H1 (cell line): ENCODE measurements at regions not wholly inside any gene's neighbourhood (a gene's known extent, or its start where the extent isn't known, plus 50 kb on each side); places are given as distances from the start of the nearest gene placed in this dataset.

Source experiments
- CTCF ChIA-PET: fragments of 300-600 bp; sonication (Branson Sonifier 250); formaldehyde crosslinking; loops from one replicate; lab custom pipeline; 2021; ENCODE audit not compliant: partially characterized antibody; lab: Charles Lee
- POLR2A ChIA-PET: fragments of 300-600 bp; sonication (Branson Sonifier 250); formaldehyde crosslinking; loops from one replicate; lab custom pipeline; 2021; ENCODE audit warnings: inconsistent platforms; ENCODE audit not compliant: partially characterized antibody; lab: Charles Lee
- DNase-seq, 2 experiments: peaks; one replicate each; pipeline versions ENCODE4 v3.0.0 to v3.0.0-alpha.2; 2010 to 2022; ENCODE audit warnings: low spot score in 2 of 2, low read depth in 1 of 2, mixed read lengths in 1 of 2
- FAIRE-seq: peaks from 2 replicates; lab custom pipeline; 2011; peaks lifted over from hg19 to GRCh38; lab: Jason Lieb, UNC
- H2AFZ ChIP-seq: 2 replicates; pipeline ENCODE4 v1.8.1; 2012; ENCODE audit warnings: low read length, inconsistent platforms
- H2AK5ac ChIP-seq: 2 replicates; pipeline ENCODE4 v1.6.1; 2013; ENCODE audit warnings: low read depth, low read length
- H2BK120ac ChIP-seq: replicated peaks from 2 replicates; pipeline ENCODE3; 2013; ENCODE audit warnings: low read depth, low read length, inconsistent platforms
- H2BK12ac ChIP-seq: 2 replicates; pipeline ENCODE4 v1.6.1; 2013; ENCODE audit warnings: low read depth, low read length
- H2BK15ac ChIP-seq: 2 replicates; pipeline ENCODE4 v1.6.1; 2013; ENCODE audit warnings: low read length
- H2BK20ac ChIP-seq: 2 replicates; pipeline ENCODE4 v1.6.1; 2013; ENCODE audit warnings: low read length
- H2BK5ac ChIP-seq: 2 replicates; pipeline ENCODE4 v1.6.1; 2013; ENCODE audit warnings: low read depth, low read length
- H3K14ac ChIP-seq: 2 replicates; pipeline ENCODE4 v1.6.1; 2013; ENCODE audit warnings: inconsistent platforms; ENCODE audit not compliant: insufficient read length
- H3K18ac ChIP-seq: 2 replicates; pipeline ENCODE4 v1.6.1; 2013; ENCODE audit warnings: low read length; ENCODE audit errors: extremely low read depth
- H3K23ac ChIP-seq: 2 replicates; pipeline ENCODE4 v1.6.1; 2013; ENCODE audit warnings: inconsistent platforms; ENCODE audit not compliant: insufficient read length
- H3K23me2 ChIP-seq: 2 replicates; pipeline ENCODE4 v1.6.1; 2013; ENCODE audit warnings: low read depth, low read length
- H3K27ac ChIP-seq: 2 replicates; pipeline ENCODE4 v1.6.1; 2011; ENCODE audit warnings: low read depth, low read length, inconsistent platforms
- H3K27me3 ChIP-seq, 4 experiments: replicated peaks in 1 of 4; 1 replicate in 1 of 4; 2 replicates in 3 of 4; pipeline versions ENCODE4 v1.6.1 to v1.8.1; 2011 to 2013; ENCODE audit warnings: low read length in 3 of 4, mild to moderate bottlenecking in 3 of 4, inconsistent platforms in 2 of 4, mixed read lengths in 2 of 4, moderate library complexity in 1 of 4; ENCODE audit not compliant: control insufficient read depth in 3 of 4, insufficient read depth in 3 of 4; ENCODE audit errors: extremely low read depth in 1 of 4
- H3K36me3 ChIP-seq, 4 experiments: 2 replicates each; pipeline versions ENCODE4 v1.6.1 to v1.8.1; 2011 to 2013; ENCODE audit warnings: mild to moderate bottlenecking in 4 of 4, low read length in 3 of 4, moderate library complexity in 2 of 4, control low read depth in 1 of 4, inconsistent platforms in 1 of 4; ENCODE audit not compliant: insufficient read depth in 4 of 4, control insufficient read depth in 2 of 4
- H3K4ac ChIP-seq: replicated peaks from 2 replicates; pipeline ENCODE3; 2013; ENCODE audit warnings: low read length, low read depth, mixed read lengths, inconsistent platforms; ENCODE audit not compliant: insufficient read length
- H3K4me1 ChIP-seq, 4 experiments: replicated peaks in 1 of 4; 1 replicate in 1 of 4; 2 replicates in 3 of 4; pipeline versions ENCODE4 v1.6.1 to v1.8.1; 2011 to 2013; ENCODE audit warnings: low read length in 3 of 4, inconsistent platforms in 2 of 4, mixed read lengths in 1 of 4; ENCODE audit not compliant: insufficient read depth in 4 of 4, control insufficient read depth in 3 of 4
- H3K4me2 ChIP-seq, 2 experiments: 2 replicates each; pipeline versions ENCODE4 v1.6.1 to v1.8.1; 2011 to 2013; ENCODE audit warnings: low read depth in 2 of 2, low read length in 2 of 2, control low read depth in 1 of 2, inconsistent platforms in 1 of 2, mild to moderate bottlenecking in 1 of 2; ENCODE audit not compliant: insufficient read depth in 1 of 2
- H3K4me3 ChIP-seq, 4 experiments: fragments of 200-600, 300-600 bp in 1 of 4; sonication (generic), shearing (Covaris generic), sonication (Bioruptor Twin) in 1 of 4; 2 replicates each; pipeline versions ENCODE4 v1.5.1 to v1.8.1; 2011 to 2016; ENCODE audit warnings: low read length in 4 of 4, low read depth in 3 of 4, control low read depth in 2 of 4, inconsistent platforms in 2 of 4, mild to moderate bottlenecking in 2 of 4, mixed read lengths in 1 of 4, moderate library complexity in 1 of 4; ENCODE audit not compliant: insufficient read depth in 2 of 4; ENCODE audit errors: extremely low read depth in 1 of 4
- H3K56ac ChIP-seq: replicated peaks from 2 replicates; pipeline ENCODE3; 2013; ENCODE audit warnings: low read depth, mild to moderate bottlenecking, mixed read lengths, low read length, inconsistent platforms; ENCODE audit not compliant: insufficient read length
- H3K79me1 ChIP-seq: 2 replicates; pipeline ENCODE4 v1.6.1; 2013; ENCODE audit warnings: low read depth, low read length, control low read depth
- H3K79me2 ChIP-seq, 2 experiments: 2 replicates each; pipeline versions ENCODE4 v1.6.1 to v1.8.1; 2012 to 2013; ENCODE audit warnings: low read length in 2 of 2, mild to moderate bottlenecking in 2 of 2, inconsistent platforms in 1 of 2; ENCODE audit not compliant: insufficient read depth in 2 of 2, control insufficient read depth in 1 of 2
- H3K9ac ChIP-seq, 4 experiments: replicated peaks in 1 of 4; 1 replicate in 1 of 4; 2 replicates in 3 of 4; pipeline versions ENCODE4 v1.6.1 to v1.8.1; 2011 to 2013; ENCODE audit warnings: low read depth in 3 of 4, low read length in 3 of 4, control low read depth in 2 of 4, mild to moderate bottlenecking in 2 of 4, moderate library complexity in 2 of 4, inconsistent platforms in 1 of 4; ENCODE audit errors: extremely low read depth in 1 of 4
- H3K9me3 ChIP-seq, 2 experiments: 2 replicates each; pipeline versions ENCODE4 v1.6.1 to v1.8.1; 2012 to 2013; ENCODE audit warnings: mild to moderate bottlenecking in 2 of 2, moderate library complexity in 2 of 2, control low read depth in 1 of 2, inconsistent platforms in 1 of 2, low read depth in 1 of 2, low read length in 1 of 2, mixed read lengths in 1 of 2; ENCODE audit not compliant: insufficient read depth in 2 of 2
- H4K20me1 ChIP-seq, 2 experiments: replicated peaks in 1 of 2; 2 replicates each; pipeline versions ENCODE3 to v1.8.1; 2011 to 2013; ENCODE audit warnings: inconsistent platforms in 2 of 2, low read length in 2 of 2, mild to moderate bottlenecking in 1 of 2; ENCODE audit not compliant: insufficient read depth in 2 of 2, control insufficient read depth in 1 of 2
- H4K5ac ChIP-seq: 2 replicates; pipeline ENCODE4 v1.6.1; 2013; ENCODE audit warnings: low read length, low read depth, mixed read lengths, inconsistent platforms; ENCODE audit not compliant: insufficient read length
- H4K8ac ChIP-seq: 2 replicates; pipeline ENCODE4 v1.8.0; 2013; ENCODE audit warnings: mild to moderate bottlenecking, moderate library complexity, low read length, inconsistent platforms; ENCODE audit not compliant: insufficient read depth; ENCODE audit errors: extremely low read depth
- H4K91ac ChIP-seq: replicated peaks from 2 replicates; pipeline ENCODE3; 2013; ENCODE audit warnings: low read length, mixed read lengths, inconsistent platforms; ENCODE audit not compliant: insufficient read length
- CHD2 ChIP-seq: IDR thresholded peaks from 2 replicates; pipeline ENCODE4 v1.6.1; 2012; ENCODE audit warnings: low read length, improper control_type of control experiment
- WGBS, 2 experiments: shearing (Covaris generic) in 1 of 2; methylation state at CpG; one replicate each; pipeline versions ENCODE4 v1.1.6 to v1.1.7; 2013 to 2015; ENCODE audit warnings: low lambda C conversion rate in 2 of 2, mixed read lengths in 2 of 2, inconsistent platforms in 1 of 2, low coverage in 1 of 2, missing lambda C conversion rate in 1 of 2; ENCODE audit not compliant: insufficient replicate concordance in 2 of 2, insufficient coverage in 1 of 2, insufficient read length in 1 of 2; ENCODE audit errors: extremely low coverage in 1 of 2, missing lambda C conversion rate in 1 of 2; 5-methylcytosine and 5-hydroxymethylcytosine counted together

- no peak for TF ChIP-seq CHD2
- Histone ChIP-seq H3K14ac (no peak overlapping the region), H2BK5ac (no peak overlapping the region), H2BK20ac (no peak overlapping the region), H3K23me2 (no peaks in the 10 kb centered on the region; the same call in 1 of the 2 replicates), H3K4me2 (no peak overlapping the region), H2AFZ (no peak overlapping the region), H4K8ac (no peak overlapping the region), H3K4me3 (no peak overlapping the region), H3K27ac (no peak overlapping the region), H3K27me3 (no peaks in the 10 kb centered on the region), H3K18ac (no peak overlapping the region), H3K4me1 (no peaks in the 10 kb centered on the region), H2BK120ac (no peak overlapping the region), H3K9ac (no peak overlapping the region), H4K91ac (no peak overlapping the region), H2AK5ac (no peak overlapping the region), H3K4ac (no peak overlapping the region), H4K20me1 (no peaks in the 10 kb centered on the region), H3K56ac (no peak overlapping the region), H2BK12ac (no peak overlapping the region), H3K23ac (no peak overlapping the region), H3K36me3 (no peaks in the 10 kb centered on the region), H3K9me3 (no peaks in the 10 kb centered on the region), H2BK15ac (no peak overlapping the region), H4K5ac (no peak overlapping the region), H3K79me2 (no peaks in the 10 kb centered on the region), H3K79me1 (no peaks in the 10 kb centered on the region)
- no peak for FAIRE-seq
- 92% methylated on average over 1 of the region's 1 CpG; no CpG with 5 or more reads in 1 of the 2 experiments for WGBS, 2 experiments
- DNase-seq: no peak
- POLR2A ChIA-PET: interaction anchor here (1.0 kb wide), 1 partner anchor 10 kb away, joined by 3 read pairs; no protein-coding TSS in a partner anchor
- CTCF ChIA-PET: no interaction called here
These were observed 409.5 kb upstream of the GCFC2 start for GRCh38 chr2:76120176-76120575.
